GM21381 (cell line): ENCODE measurements at regions not wholly inside any gene's neighbourhood (a gene's known extent, or its start where the extent isn't known, plus 50 kb on each side); places are given as distances from the start of the nearest gene placed in this dataset.

Experiments
- ATAC-seq: cut with Tn5 transposase; IDR thresholded peaks from one replicate; pipeline ENCODE4 v1.9.1; 2021; ENCODE audit warnings: mild to moderate bottlenecking, moderate library complexity; ENCODE audit not compliant: unreplicated experiment

DNA sequence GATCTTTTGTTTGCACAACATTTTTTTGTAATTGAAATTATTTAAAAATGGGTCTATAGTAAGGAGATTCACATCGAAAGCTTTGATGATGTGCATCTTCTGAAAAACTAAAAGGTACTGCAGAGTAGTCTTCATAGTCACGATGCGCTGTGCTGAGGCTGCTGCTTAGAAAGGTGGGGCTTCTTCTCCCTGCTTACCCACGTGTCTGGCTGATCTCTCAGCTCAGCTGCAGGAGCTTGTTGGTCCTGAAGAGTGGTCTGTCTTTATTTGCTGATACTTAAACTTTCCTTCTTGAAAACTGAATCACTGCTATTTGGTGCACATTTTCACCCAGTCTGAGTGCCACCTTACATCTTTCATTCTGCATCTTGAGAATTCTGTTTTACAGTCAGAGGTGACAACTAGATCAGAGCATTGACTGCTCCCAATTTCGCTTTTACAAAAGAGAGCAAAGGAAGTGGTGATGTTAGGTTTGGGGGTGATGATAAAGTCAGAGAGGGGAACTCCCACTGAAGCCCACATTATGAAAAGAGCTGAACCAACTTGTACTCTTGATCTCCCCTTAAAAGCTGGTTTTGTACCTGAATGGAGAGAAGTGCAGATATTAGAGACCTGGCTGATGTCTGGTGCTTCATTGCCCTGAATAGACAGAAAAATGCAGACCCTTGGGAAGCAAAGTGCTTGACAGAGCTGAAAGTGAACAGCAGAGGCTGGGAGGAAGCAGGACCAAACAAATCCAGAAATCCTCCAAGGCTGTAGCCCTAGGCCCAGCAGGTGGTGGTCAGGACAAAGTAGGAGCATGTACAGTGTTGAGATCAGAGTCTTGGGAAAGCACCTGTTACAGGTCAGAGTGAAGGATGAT is 984.5 kb downstream of the TSN start:
- ATAC-seq, result no peak

DNA sequence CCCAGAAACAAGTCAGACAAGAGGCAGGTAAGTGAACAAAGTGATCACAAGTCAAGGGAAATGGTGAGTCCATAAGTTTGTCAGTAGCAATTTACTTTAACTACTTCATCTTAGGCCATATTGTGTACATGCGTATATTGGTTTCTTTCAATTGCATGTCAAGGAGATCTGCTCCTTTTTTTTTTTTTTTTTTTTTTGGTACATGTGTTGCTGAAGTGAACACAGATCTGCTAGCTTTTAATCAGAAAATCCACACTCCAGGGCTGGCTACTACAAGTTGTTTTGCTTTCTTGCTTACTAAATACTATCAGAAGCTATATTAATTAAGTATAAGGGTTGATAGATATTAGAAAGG is 985.1 kb downstream of the TSN start:
- no peak for ATAC-seq

GRCh38 chr2:122741403-122741802 is 986.0 kb downstream of the TSN start:
- ATAC-seq, result no peak

DNA sequence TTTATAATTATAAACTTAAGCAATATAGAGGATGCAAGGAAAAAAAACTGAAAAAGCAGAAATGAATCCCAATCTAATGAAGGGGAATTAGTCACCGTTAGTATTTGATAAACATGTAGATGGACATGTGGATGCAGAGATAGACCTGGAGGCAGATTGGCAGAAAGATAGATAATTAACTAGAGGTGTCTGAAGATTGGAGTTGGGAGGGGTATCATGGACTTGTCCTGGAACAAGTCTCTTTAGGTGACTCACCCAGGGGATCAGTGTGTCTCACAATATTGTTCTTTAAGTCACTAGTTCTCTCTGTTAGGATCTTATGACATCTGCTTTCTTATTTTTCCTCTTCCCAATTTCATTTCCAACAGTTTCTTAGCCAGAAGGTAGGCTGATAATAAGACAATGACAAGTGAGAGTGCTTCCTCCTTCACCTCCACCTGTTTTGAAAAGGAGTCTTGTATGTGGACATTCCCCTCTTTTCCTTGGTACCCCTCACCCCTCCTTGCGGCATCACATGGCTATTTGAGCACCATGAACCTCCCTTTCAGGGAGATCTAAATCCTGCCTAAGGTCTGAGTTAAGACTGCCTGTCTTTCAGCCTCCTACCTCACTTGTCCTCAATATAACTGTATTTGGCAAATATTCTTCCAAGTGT is 987.7 kb downstream of the TSN start:
- ATAC-seq, result no peak

- ATAC-seq, result no peak
These were observed 990.2 kb downstream of the TSN start for GRCh38 chr2:122745603-122746002.

DNA sequence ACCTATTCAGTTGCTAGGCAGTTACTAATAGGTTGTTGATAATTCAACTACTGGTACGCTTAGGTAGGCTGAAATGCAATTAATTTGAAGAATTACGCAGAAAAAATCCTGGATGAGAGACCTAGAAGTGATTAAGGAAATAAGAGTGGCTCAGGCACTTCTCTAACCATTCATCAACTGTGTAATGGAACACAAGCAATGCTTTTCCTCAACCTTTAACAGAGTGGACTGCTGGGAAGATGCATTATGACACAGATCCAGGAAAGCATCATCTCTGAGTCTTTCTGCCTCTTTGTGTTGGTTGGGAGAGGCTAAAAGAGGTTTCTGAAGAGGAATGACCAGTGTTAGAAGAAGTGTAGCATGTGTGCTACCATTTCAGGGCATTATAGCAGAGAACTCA is 992.2 kb downstream of the TSN start:
- ATAC-seq, result no peak

DNA sequence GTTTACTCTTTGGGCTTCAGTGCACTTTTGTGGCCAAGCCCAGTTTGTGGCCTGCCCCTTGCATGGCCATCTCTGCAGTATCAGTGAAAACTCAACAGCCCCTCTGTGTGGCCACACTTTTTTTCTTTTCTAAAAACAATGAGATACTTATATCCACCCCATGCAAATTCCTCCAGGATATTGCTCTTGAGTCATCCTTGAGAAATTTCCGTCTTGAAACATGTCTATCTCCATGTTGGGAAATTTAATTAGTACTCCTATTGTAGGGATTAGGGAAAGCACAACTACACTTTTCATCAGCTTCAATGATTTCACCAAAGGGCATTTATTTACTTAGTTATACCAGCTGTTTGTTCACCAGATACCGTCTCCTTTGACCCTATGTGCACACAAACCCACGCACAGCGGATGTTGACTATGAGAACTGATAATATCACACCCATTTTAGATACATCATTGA is 993.1 kb downstream of the TSN start:
- ATAC-seq, result no peak

- no peak for ATAC-seq
These were observed 994.0 kb downstream of the TSN start for GRCh38 chr2:122749405-122749804.

- no peak for ATAC-seq
These were observed 994.6 kb downstream of the TSN start for GRCh38 chr2:122750095-122750494.

- no peak for ATAC-seq
These were observed 995.4 kb downstream of the TSN start for GRCh38 chr2:122750808-122751207.

DNA sequence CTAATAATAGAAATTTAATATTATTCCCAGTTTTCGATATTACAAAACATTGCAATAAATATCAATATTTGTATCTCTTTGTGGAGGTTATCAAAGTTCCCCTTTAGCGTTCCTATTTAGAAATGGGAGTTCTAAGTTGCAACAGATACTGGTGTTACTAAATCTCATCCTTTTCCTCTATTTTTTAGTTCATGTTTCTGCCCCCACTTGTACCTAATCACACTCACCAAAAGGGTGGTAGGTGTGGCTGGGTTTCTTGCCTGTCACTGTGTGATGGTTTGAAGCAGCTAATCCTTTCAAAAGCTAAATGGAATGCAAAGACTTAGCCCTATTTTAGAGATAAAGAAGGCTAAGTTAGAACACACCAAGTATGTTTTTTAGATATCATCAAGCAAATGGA is 997.9 kb downstream of the TSN start:
- no peak for ATAC-seq

GRCh38 chr2:122754561-122754960 is 999.1 kb downstream of the TSN start:
- ATAC-seq, result no peak

DNA sequence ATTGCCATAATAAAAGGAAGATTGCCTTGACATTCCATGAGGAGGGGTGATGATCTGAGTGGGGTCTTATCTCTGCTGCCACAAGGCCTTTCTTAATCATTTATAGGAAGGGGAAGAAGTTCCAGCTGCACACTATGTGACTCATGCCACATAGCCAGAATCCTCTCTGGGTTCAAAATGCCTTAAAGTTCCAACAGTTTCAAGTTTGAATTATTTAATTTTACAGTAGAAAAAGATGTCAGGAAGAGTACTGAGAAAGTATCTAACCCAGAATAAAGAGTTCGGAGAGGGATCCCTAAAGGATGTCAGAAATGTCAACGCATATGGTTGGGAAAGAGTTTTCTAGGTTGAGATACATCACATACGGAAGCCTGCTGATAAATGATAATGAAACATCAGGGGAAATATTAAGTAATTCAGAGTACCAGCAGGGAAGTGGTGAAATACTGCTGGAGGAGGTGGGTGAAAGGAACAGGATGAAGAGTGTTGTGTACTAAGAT is 999.9 kb downstream of the TSN start:
- ATAC-seq, result no peak

DNA sequence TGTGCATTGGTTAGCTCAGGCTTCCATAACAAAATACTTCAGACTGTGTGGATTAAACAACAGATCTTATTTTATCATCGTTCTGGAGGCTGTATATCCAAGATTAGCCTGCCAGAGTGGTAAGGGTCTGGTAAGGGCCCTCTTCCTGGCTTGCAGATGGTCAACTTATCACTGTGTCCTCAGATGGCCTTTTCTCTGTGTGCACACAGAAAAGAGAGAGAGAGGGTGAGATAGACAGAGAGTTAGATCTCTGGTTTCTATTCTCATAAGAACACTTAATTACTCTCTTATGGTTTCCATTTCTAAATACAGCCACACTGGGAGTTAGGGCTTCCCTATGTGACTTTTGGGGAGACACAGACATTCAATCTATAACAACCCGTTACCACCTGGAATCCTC is 1003.5 kb downstream of the TSN start:
- no peak for ATAC-seq

DNA sequence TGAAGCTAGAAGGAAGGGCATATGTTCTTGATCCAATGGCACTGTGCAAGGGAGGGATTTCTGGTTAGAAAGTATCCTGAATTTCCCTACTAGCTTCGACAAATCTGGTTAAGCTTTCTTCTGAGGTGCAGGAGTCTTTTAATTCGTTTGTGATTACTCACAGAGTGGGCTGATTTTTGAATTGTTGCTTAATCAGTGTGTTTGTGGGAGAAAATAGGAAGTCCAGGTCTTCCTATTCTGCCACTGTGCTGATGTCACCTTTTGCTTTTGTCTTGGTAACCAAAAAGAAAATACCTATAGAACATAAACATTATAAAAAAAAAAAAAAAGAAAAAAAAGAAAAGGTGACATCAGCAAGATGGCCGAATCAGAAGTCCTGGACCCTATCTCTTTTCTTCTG is 1008.6 kb downstream of the TSN start:
- no peak for ATAC-seq

DNA sequence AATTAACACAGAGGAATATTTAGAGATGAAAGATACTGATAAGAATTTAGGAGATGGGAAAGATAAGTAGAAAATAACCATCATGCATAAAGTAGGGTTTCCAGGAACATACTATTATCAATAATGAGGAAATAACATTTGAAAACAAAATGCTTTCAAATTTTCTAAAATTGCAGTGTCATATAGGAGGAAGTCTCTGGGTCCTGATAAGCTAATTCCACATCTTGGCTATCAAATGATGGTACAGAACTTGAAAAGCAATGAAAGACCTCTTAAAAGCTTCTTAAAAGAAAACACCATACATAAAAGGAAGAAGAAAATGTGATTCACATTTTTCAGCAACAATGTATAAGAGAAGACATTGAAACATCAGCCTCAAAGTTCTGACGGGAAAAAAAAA is 1024.8 kb downstream of the TSN start:
- no peak for ATAC-seq

- ATAC-seq, result no peak
These were observed 1038.6 kb downstream of the TSN start for GRCh38 chr2:122794100-122794499.

DNA sequence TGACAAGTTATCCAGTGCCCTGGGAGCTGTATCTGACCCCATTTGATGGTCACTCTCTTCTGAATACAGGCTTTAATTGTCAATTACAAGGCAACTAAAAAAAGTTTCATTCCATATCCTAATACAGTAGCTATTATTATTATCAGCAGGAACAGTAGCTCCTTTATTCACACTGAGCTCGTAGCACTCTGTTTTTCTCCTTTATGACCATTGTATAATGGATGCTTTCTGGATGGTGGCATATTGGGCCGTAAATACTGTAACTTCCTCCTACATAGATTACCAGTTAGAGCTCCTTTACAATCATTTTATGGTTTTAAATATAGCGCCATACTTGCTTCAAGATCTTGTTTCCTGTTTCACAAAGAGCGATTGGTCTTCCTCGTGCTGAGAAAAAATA is 1040.3 kb downstream of the TSN start:
- ATAC-seq, result no peak

GRCh38 chr2:122799391-122799790 is 1043.9 kb downstream of the TSN start:
- no peak for ATAC-seq

DNA sequence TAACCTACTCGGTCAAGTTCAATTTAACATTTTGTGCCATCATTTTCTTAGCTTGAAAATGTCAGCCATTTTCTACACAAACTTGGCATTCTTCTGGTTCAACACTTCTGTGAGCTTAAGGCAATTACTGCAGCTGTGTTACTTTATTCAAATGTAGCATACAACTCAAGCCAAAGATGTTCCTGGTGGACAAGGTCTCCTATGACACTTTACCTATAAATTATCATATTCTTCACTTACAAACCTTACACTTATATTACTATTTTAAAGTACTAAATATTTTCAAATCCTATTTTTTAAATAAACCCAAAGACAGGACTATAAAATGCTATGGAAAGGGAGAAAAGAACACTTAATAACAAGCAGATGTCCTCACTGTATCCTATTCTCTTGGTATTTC is 1045.3 kb downstream of the TSN start:
- ATAC-seq, result no peak

- no peak for ATAC-seq
These were observed 1049.0 kb downstream of the TSN start for GRCh38 chr2:122804494-122804893.

DNA sequence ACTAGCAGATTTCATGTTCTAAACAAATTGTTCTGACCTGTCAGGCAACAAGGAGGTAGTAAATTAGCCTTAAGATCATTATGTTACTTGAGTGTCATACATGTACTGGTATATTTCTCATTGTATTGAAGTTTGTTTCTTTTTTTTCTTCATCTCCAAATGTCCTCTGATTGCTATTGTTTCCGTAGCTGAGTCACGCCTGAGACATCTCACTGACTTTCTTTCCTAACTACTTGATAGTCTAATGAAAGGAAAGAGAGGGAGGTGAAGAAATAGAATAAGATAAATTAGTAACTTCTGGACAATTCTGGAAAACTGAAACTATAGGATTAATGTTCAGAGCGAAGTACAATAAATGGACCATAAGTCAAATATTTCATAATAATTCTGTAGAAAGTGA is 1049.9 kb downstream of the TSN start:
- ATAC-seq, result no peak
